OCI-LY1 (cell line): ENCODE measurements at regions not wholly inside any gene's neighbourhood (a gene's known extent, or its start where the extent isn't known, plus 50 kb on each side); places are given as distances from the start of the nearest gene placed in this dataset.

ENCODE experiments used
- H2AFZ ChIP-seq: fragments of 200-600 bp; sonication (generic), shearing (Covaris generic); 2 replicates; pipeline ENCODE4 v1.6.0; 2014; ENCODE audit warnings: antibody characterized with exemption, mild to moderate bottlenecking, low read length
- H3F3A ChIP-seq: fragments of 200-600 bp; sonication (generic), shearing (Covaris generic); 2 replicates; pipeline ENCODE4 v1.6.0; 2014; ENCODE audit warnings: mild to moderate bottlenecking, antibody characterized with exemption, low read length, moderate library complexity; ENCODE audit not compliant: insufficient read depth
- H3K27ac ChIP-seq: fragments of 200-600 bp; sonication (generic); 2 replicates; pipeline ENCODE4 v1.5.1; 2014; ENCODE audit warnings: low read length, mixed run types, mild to moderate bottlenecking, low read depth; ENCODE audit not compliant: poor library complexity, severe bottlenecking
- H3K27me3 ChIP-seq: fragments of 200-600 bp; sonication (generic); 2 replicates; pipeline ENCODE4 v1.6.0; 2014; ENCODE audit warnings: antibody characterized with exemption, mild to moderate bottlenecking, low read length, moderate library complexity; ENCODE audit not compliant: insufficient read depth
- H3K36me3 ChIP-seq: fragments of 200-600 bp; sonication (generic); 2 replicates; pipeline ENCODE4 v1.6.1; 2014; ENCODE audit warnings: mild to moderate bottlenecking, antibody characterized with exemption, low read length, moderate library complexity, mixed read lengths; ENCODE audit not compliant: insufficient read depth
- H3K4me1 ChIP-seq: fragments of 200-600 bp; sonication (generic); 2 replicates; pipeline ENCODE4 v1.5.1; 2014; ENCODE audit warnings: mild to moderate bottlenecking, low read length, moderate library complexity; ENCODE audit not compliant: insufficient read depth, severe bottlenecking
- H3K4me2 ChIP-seq: fragments of 200-600 bp; sonication (generic), shearing (Covaris generic); 2 replicates; pipeline ENCODE4 v1.6.1; 2014; ENCODE audit warnings: low read length
- H3K4me3 ChIP-seq: fragments of 200-600 bp; sonication (generic); 2 replicates; pipeline ENCODE4 v1.5.1; 2014; ENCODE audit warnings: low read length, low read depth, mild to moderate bottlenecking, mixed read lengths; ENCODE audit not compliant: poor library complexity, severe bottlenecking
- H3K79me2 ChIP-seq: fragments of 200-600 bp; shearing (Covaris generic); 2 replicates; pipeline ENCODE4 v1.6.1; 2016; ENCODE audit warnings: mixed run types, low read length, mixed read lengths; ENCODE audit not compliant: insufficient read depth
- H3K9ac ChIP-seq: fragments of 200-600 bp; sonication (generic), shearing (Covaris generic); 2 replicates; pipeline ENCODE4 v1.6.1; 2014; ENCODE audit warnings: mild to moderate bottlenecking, low read length, mixed read lengths
- H3K9me2 ChIP-seq: fragments of 200-600 bp; sonication (generic), shearing (Covaris generic); 2 replicates; pipeline ENCODE4 v1.6.1; 2014; ENCODE audit warnings: low read depth, mild to moderate bottlenecking, low read length, mixed read lengths
- H3K9me3 ChIP-seq: fragments of 200-600 bp; shearing (Covaris generic); 2 replicates; pipeline ENCODE4 v1.6.1; 2014; ENCODE audit warnings: low read length, mixed read lengths
- H4K20me1 ChIP-seq: fragments of 200-600 bp; sonication (generic), shearing (Covaris generic); 2 replicates; pipeline ENCODE4 v1.6.0; 2016; ENCODE audit warnings: mild to moderate bottlenecking, low read length; ENCODE audit not compliant: insufficient read depth
- CTCF ChIP-seq: fragments of 200-600 bp; sonication (generic), shearing (Covaris generic); IDR thresholded peaks from 2 replicates; pipeline ENCODE4 v1.5.1; 2017; ENCODE audit warnings: mild to moderate bottlenecking, antibody characterized with exemption, low read length, moderate library complexity, mixed read lengths
- EZH2 ChIP-seq: fragments of 200-600 bp; sonication (generic), shearing (Covaris generic); IDR thresholded peaks from 2 replicates; pipeline ENCODE4 v1.8.0; 2017; ENCODE audit warnings: borderline replicate concordance, mixed run types, mild to moderate bottlenecking, antibody characterized with exemption, low read length, moderate library complexity, mixed read lengths

GRCh38 chr11:42249401-42249800 is 789.9 kb upstream of the LRRC4C start:
- TF ChIP-seq EZH2: no peak
- TF ChIP-seq CTCF: no peak
- Histone ChIP-seq H3K27ac (no peak overlapping the region), H3K4me1 (no peaks in the 10 kb centered on the region), H4K20me1 (no peaks in the 10 kb centered on the region), H3K9me3 (no peaks in the 10 kb centered on the region), H3K4me2 (no peak overlapping the region), H2AFZ (no peak overlapping the region), H3K36me3 (no peaks in the 10 kb centered on the region), H3F3A (no peaks in the 10 kb centered on the region), H3K79me2 (no peaks in the 10 kb centered on the region), H3K4me3 (no peak overlapping the region), H3K9me2 (no peaks in the 10 kb centered on the region), H3K27me3 (no peaks in the 10 kb centered on the region), H3K9ac (no peak overlapping the region)

DNA sequence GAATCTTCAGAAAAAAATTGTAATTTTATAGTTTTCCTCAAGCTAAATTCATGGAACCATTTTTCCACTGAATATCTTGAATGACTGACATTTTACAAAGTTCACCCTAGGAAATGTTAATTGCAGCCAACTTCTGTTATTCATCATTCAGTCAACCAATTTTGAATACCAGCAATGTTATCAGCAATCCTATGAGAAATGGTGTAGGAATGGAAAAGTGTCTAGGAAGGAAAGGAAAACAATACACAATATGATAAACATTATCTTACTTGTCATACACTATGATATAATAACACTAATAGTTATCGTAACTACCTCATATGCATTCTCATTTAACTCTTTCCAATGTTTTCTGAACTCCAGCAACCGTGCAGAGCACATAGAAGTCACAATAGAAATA is 790.5 kb upstream of the LRRC4C start:
- Histone ChIP-seq H3K4me3 (no peak overlapping the region), H3K27me3 (no peaks in the 10 kb centered on the region), H3K4me1 (no peaks in the 10 kb centered on the region), H3K9me3 (no peaks in the 10 kb centered on the region), H3K27ac (no peak overlapping the region), H3K36me3 (no peaks in the 10 kb centered on the region), H3K79me2 (no peaks in the 10 kb centered on the region), H3K9ac (no peak overlapping the region), H3F3A (no peaks in the 10 kb centered on the region), H3K4me2 (no peak overlapping the region), H3K9me2 (no peaks in the 10 kb centered on the region), H4K20me1 (no peaks in the 10 kb centered on the region), H2AFZ (no peak overlapping the region)
- TF ChIP-seq EZH2: no peak
- TF ChIP-seq CTCF: no peak

DNA sequence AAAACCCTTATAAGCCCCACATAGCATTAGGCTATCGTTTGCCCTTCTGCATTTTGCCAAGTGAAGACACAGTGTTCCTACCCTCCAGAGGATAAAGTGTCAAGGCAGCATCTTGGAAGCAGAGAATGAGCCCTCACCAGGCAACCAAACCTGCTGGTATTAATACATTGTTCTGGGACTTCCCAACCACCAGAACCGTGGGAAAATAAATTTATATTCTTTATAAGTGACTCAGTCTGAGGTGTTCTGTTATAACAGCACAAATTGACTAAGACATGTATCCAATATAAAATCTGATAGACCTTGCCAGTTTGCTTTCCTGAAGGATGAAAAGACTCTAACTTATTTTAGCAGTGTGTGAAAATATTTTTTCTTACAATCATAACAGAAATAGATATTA is 792.5 kb upstream of the LRRC4C start:
- no peak for TF ChIP-seq CTCF
- TF ChIP-seq EZH2: no peak
- Histone ChIP-seq H3K79me2 (no peaks in the 10 kb centered on the region), H3K4me1 (no peaks in the 10 kb centered on the region), H3K27ac (no peak overlapping the region), H3K9ac (no peak overlapping the region), H3K27me3 (no peaks in the 10 kb centered on the region), H3K36me3 (no peaks in the 10 kb centered on the region), H2AFZ (no peak overlapping the region), H4K20me1 (no peaks in the 10 kb centered on the region), H3F3A (no peaks in the 10 kb centered on the region), H3K4me2 (no peak overlapping the region), H3K9me2 (no peaks in the 10 kb centered on the region), H3K9me3 (no peaks in the 10 kb centered on the region), H3K4me3 (no peak overlapping the region)
